Activated naive CD4-positive, alpha-beta T cell treated with anti-CD3 and anti-CD28 coated beads, Interleukin-2, amount 10 ng/mL, durations not matched to agents 7 days and 5 days (primary cell): ENCODE measurements at regions not wholly inside any gene's neighbourhood (a gene's known extent, or its start where the extent isn't known, plus 50 kb on each side); places are given as distances from the start of the nearest gene placed in this dataset.

ENCODE experiments used
- CTCF ChIA-PET: fragments of 350-600 bp; sonication (Branson Sonifier 250); formaldehyde crosslinking; loops from one replicate; lab custom pipeline; 2021; ENCODE audit warnings: antibody characterized with exemption; lab: Charles Lee
- DNase-seq: peaks from one replicate; pipeline ENCODE4 v3.0.0-alpha.2; 2020
- H3K27ac Mint-ChIP-seq: one replicate; pipeline ENCODE4 v1.8.0; 2021; ENCODE audit warnings: mild to moderate bottlenecking, moderate library complexity, mixed read lengths
- H3K27me3 Mint-ChIP-seq: one replicate; pipeline ENCODE4 v1.8.0; 2021; ENCODE audit warnings: mild to moderate bottlenecking, mixed read lengths
- H3K36me3 Mint-ChIP-seq: one replicate; pipeline ENCODE4 v1.8.0; 2021; ENCODE audit warnings: mixed read lengths
- H3K4me1 Mint-ChIP-seq: one replicate; pipeline ENCODE4 v1.8.0; 2021; ENCODE audit warnings: mixed read lengths
- H3K4me3 Mint-ChIP-seq: one replicate; pipeline ENCODE4 v1.8.0; 2021; ENCODE audit warnings: mild to moderate bottlenecking, moderate library complexity, mixed read lengths
- H3K9me3 Mint-ChIP-seq: one replicate; pipeline ENCODE4 v1.8.0; 2021; ENCODE audit warnings: mixed read lengths

DNA sequence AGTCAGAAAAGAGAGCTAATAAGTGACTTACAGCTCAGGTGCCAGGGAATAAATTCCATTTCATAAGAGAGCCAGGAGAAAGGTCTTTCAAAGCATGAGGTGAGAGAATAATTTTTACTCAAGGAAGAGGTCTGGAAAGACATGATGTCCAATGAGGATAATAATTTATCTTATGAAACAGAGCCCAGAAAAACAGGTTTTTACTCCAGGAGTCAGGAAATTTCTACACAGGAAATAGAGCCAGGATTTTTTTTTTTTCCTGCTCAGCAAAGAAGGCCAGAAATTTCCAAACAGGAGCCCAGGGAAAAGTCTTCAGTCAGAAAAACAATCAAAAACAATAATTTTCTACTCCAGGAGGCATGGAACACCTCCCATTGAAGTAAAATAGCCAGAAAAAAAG lies 1185.7 kb upstream of the TSPY4 start:
- Mint-ChIP-seq H3K27me3 (no peaks in the 10 kb centered on the region), H3K4me1 (no peaks in the 10 kb centered on the region)
- CTCF ChIA-PET: interaction anchor here (0.7 kb wide), 1 partner anchor 1084 kb away, joined by 3 read pairs; no protein-coding TSS in a partner anchor

DNA sequence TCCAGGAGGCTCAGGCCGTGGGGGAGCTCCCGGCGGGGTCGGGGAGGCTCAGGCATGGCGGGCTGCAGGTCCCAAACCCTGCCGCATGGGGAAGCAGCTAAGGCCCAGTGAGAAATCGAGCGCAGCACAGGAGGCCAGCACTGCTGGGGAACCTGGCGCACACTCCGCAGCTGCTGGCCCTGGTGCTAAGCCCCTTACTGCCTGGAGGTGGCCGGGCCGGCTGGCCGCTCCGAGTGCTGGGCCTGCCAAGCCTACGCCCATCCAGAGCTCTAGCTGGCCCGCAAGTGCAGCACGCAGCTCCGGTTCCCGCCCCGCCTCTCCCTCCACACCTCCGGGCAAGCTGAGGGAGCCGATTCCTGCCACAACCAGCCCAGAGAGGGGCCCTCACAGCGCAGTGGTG lies 1208.7 kb upstream of the TSPY4 start:
- H3K9me3 Mint-ChIP-seq: no peaks in the 10 kb centered on the region
- H3K36me3 Mint-ChIP-seq: no peaks in the 10 kb centered on the region
- H3K27ac Mint-ChIP-seq: no peak overlapping the region
- no peaks in the 10 kb centered on the region for H3K4me1 Mint-ChIP-seq
- H3K27me3 Mint-ChIP-seq: no peaks in the 10 kb centered on the region
- CTCF ChIA-PET: no interaction called here
- no peak overlapping the region for H3K4me3 Mint-ChIP-seq
- no peak for DNase-seq

More for the DNA sequence above, 1185.7 kb upstream of the TSPY4 start:
- Mint-ChIP-seq H3K4me3 (no peak overlapping the region), H3K9me3 (no peaks in the 10 kb centered on the region), H3K36me3 (no peaks in the 10 kb centered on the region), H3K27ac (no peak overlapping the region)
- DNase-seq: no peak

DNA sequence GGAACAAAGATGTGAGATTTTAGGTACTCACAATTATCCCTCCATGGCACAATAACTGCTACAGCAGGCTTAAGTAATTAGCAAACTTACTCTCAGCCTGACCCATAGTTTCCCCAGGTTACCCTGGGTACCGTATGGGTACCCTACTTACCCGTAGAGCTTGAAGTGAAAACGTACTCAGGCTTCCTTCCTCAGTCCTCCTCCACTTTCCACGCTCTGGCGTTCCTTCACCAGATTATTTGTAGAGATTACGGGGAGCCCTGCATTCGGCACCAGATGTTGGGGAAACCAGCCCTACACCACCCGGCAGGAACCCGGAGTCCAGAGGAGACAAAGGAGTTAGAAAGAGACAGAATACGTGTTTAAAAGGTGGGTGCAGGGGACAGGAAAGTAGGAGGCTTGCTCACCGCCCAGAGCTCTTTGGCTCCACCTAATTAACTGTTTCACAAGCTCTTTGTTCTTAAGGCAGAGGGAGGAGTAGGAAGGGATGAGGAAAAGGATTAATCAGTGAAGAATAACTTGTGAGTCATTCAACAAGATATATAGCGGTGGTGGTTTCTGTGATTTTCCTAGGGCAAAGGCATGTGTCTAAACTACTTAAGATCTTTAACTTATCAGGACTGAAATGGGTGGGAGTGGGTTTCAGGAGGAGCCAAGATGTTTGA lies 1211.2 kb upstream of the TSPY4 start:
- no peak overlapping the region for H3K27ac Mint-ChIP-seq
- H3K36me3 Mint-ChIP-seq: no peaks in the 10 kb centered on the region
- no peak for DNase-seq
- no peak overlapping the region for H3K4me3 Mint-ChIP-seq
- CTCF ChIA-PET: no interaction called here
- H3K27me3 Mint-ChIP-seq: no peaks in the 10 kb centered on the region
- H3K9me3 Mint-ChIP-seq: no peaks in the 10 kb centered on the region
- H3K4me1 Mint-ChIP-seq: no peaks in the 10 kb centered on the region

DNA sequence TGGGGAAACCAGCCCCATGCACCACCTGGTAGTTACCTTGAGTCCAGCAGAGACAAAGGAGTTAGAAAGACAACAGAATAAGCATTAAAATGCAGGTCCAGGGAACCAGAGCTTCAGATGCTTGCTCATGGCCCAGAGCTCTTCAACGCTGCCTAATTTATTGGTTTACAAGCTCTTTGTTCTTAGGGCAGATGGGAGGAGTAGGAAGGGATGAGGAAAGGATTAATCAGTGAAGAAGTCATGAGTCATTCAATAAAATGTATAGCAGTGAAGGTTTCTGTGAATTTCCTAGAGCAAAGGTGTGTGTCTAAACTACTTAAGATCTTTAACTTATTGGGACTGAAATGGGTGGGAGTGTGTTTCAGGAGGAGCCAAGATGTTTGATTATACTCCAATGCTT lies 1210.3 kb upstream of the AMELY start:
- Mint-ChIP-seq H3K4me1 (no peaks in the 10 kb centered on the region), H3K9me3 (no peaks in the 10 kb centered on the region), H3K4me3 (no peak overlapping the region), H3K27ac (no peak overlapping the region), H3K36me3 (no peaks in the 10 kb centered on the region), H3K27me3 (no peaks in the 10 kb centered on the region)
- DNase-seq: no peak
- CTCF ChIA-PET: no interaction called here

DNA sequence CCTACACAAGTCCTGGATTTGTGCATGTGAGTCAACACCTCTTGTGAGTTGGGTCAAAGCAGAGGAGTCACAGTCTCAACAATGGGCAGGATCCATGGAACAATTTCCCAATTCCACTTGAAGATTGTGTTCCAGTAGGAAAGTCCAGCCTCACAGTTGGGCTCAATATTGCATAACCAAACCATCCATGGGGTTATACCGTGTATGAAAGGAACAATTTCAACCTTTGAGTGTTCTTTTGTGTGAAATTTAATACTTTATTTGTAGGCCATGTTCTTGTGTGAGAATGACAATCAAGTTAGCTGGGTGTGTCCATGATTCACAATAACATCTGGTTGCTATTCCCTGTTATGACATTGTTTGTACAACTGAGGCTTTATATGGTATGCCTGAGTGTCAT lies 1182.9 kb upstream of the AMELY start:
- CTCF ChIA-PET: no interaction called here
- H3K27me3 Mint-ChIP-seq: no peaks in the 10 kb centered on the region

DNA sequence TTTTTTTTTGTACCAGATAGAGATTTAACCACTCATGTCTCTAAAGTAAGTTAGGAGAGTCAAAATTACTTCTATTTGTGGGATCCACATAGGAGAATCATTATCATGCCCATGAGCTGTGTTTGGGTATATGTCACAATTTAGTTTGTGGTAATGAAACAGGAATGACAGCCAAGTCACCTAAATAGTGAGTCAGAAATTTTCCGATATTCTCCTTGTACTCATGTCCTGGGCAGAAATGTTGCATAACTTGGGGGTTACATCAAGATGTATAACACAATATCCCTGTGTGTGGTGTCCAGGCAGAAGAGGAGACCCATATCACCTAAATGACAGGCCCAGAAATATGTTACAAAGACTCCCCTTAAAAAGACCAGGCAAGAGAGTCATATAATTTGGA lies 1181.4 kb upstream of the AMELY start:
- CTCF ChIA-PET: no interaction called here

More for the DNA sequence above, 1182.9 kb upstream of the AMELY start:
- no peak overlapping the region for H3K4me3 Mint-ChIP-seq
- no peak overlapping the region for H3K27ac Mint-ChIP-seq
- H3K36me3 Mint-ChIP-seq: no peaks in the 10 kb centered on the region
- H3K9me3 Mint-ChIP-seq: no peaks in the 10 kb centered on the region
- no peak for DNase-seq
- no peaks in the 10 kb centered on the region for H3K4me1 Mint-ChIP-seq

DNA sequence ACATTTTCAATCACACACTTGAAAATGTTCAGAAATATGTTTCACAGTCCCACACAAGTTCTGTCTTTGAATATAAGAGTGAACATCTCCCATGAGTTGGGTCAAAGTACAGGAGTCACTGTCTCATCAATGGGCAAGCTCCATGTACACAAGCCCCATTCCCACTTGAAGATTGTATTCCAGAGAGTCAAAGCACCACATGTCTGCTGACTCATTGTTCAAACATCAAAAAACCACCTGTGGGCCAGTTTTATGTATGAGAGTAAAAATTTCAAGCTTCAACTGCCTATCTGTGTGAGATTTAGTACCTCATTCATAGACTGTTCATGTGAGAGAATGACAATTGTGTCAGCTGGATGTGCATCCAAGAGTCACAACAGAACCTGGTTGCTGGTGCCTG lies 1174.4 kb upstream of the AMELY start:
- no peak for DNase-seq
- Mint-ChIP-seq H3K4me1 (no peaks in the 10 kb centered on the region), H3K27me3 (no peaks in the 10 kb centered on the region), H3K36me3 (no peaks in the 10 kb centered on the region), H3K9me3 (no peaks in the 10 kb centered on the region), H3K4me3 (no peak overlapping the region), H3K27ac (no peak overlapping the region)
- CTCF ChIA-PET: no interaction called here

More for the DNA sequence above, 1181.4 kb upstream of the AMELY start:
- Mint-ChIP-seq H3K36me3 (no peaks in the 10 kb centered on the region), H3K27me3 (no peaks in the 10 kb centered on the region), H3K27ac (no peak overlapping the region), H3K9me3 (no peaks in the 10 kb centered on the region), H3K4me1 (no peaks in the 10 kb centered on the region), H3K4me3 (no peak overlapping the region)
- DNase-seq: no peak

DNA sequence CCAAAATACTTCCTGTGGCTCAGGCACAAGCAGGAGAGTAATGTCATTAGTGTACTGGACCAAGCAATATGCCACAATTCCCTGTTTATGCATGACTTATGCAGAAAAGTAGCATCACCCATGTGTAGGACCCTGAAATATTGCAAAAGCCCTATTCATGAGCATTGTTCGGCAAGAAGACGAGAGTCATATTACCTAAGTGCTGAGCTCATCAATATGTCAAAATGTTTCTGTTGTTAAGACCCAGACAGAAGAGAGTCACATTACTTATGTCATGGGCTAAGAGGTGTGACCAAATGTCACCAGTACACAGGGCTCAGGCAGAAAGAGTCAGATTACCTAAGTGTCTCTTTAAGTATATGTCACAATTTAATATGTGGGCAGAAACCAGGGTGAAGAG lies 1172.6 kb upstream of the AMELY start:
- H3K4me3 Mint-ChIP-seq: no peak overlapping the region
- CTCF ChIA-PET: no interaction called here
- no peaks in the 10 kb centered on the region for H3K4me1 Mint-ChIP-seq
- H3K9me3 Mint-ChIP-seq: no peaks in the 10 kb centered on the region
- DNase-seq: no peak
- H3K36me3 Mint-ChIP-seq: no peaks in the 10 kb centered on the region
- H3K27ac Mint-ChIP-seq: no peak overlapping the region
- no peaks in the 10 kb centered on the region for H3K27me3 Mint-ChIP-seq

DNA sequence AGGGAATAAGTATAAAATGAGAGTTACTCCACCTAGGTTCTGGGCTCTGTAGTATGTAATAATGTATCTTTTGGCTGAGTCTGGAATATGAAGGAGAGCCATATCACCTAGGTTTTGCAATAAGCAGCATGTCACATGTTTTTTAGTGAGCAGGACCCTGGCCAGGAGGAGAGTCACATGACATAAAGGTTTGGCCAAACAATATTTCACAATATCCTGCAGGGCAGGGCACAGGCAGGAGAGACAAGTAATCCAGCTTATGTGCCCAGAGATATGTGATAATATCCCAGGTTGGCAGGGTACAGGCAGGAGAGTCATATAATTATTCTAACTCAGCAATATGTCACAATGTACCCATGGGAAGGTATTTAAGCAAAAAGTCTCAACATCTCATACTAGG lies 1169.6 kb upstream of the AMELY start:
- Mint-ChIP-seq H3K27me3 (no peaks in the 10 kb centered on the region), H3K4me1 (no peaks in the 10 kb centered on the region), H3K9me3 (no peaks in the 10 kb centered on the region), H3K36me3 (no peaks in the 10 kb centered on the region), H3K4me3 (no peak overlapping the region), H3K27ac (no peak overlapping the region)
- no peak for DNase-seq
- CTCF ChIA-PET: no interaction called here

DNA sequence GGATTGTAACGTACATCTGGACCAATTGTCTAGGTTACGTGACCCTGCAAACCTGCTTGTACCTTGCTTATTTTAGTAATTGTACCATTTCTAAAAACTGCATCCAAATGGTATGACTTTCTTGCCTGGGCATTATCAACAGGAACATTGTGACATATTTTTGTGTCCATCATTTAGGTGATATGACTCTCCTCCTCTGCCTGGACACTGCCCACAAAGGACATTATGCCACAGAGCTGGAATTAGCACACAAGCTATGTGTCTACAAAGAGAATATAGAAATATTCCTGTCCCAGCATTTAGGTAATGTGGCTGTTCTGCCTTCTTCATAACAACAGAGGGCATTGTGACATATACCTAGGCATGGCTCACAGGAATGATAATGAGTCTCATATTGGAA lies 1153.7 kb upstream of the AMELY start:
- Mint-ChIP-seq H3K36me3 (no peaks in the 10 kb centered on the region), H3K27ac (no peak overlapping the region), H3K4me3 (no peak overlapping the region), H3K27me3 (no peaks in the 10 kb centered on the region), H3K9me3 (no peaks in the 10 kb centered on the region), H3K4me1 (no peaks in the 10 kb centered on the region)
- CTCF ChIA-PET: no interaction called here
- no peak for DNase-seq

DNA sequence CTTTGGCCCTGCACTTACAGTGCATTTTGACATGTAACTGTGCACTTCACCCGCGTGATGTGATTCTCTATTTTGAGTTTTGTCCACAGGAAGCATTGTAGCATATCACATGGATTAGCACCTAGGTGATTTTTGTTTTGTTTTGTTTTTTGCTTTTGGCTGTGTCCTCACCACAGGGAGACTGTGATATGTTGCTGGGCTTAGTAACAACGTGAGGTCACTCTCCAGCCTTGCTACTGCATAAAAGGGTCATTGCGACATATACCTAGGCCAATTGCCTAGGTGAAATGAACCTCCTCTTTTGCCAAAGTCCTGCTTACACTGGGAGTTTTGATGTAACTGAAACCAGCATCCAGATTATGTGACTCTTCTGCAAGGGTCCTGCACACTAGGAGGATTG lies 1152.9 kb upstream of the AMELY start:
- Mint-ChIP-seq H3K4me3 (no peak overlapping the region), H3K27ac (no peak overlapping the region), H3K36me3 (no peaks in the 10 kb centered on the region), H3K27me3 (no peaks in the 10 kb centered on the region), H3K4me1 (no peaks in the 10 kb centered on the region), H3K9me3 (no peaks in the 10 kb centered on the region)
- CTCF ChIA-PET: no interaction called here
- DNase-seq: no peak

DNA sequence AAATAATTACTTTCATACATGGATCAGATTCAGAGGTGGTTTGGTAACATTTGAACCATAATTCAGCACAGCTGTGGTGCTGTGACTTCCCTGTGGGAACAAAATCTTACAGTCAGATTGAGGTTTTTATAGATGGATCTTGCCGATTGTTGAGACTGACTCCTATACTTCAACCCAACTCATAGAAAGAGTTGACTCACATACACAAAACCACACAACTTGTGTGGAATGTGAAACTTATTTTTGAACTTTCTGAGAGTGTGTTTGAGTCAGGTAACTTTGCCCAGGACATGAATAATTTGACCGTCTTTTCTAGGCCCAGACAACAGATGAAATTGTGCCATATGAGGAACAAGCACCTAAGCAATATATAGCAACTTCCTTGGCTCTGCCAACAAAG lies 1152.4 kb upstream of the AMELY start:
- CTCF ChIA-PET: no interaction called here
- Mint-ChIP-seq H3K27me3 (no peaks in the 10 kb centered on the region), H3K36me3 (no peaks in the 10 kb centered on the region), H3K9me3 (no peaks in the 10 kb centered on the region), H3K4me3 (no peak overlapping the region), H3K4me1 (no peaks in the 10 kb centered on the region), H3K27ac (no peak overlapping the region)
- no peak for DNase-seq

DNA sequence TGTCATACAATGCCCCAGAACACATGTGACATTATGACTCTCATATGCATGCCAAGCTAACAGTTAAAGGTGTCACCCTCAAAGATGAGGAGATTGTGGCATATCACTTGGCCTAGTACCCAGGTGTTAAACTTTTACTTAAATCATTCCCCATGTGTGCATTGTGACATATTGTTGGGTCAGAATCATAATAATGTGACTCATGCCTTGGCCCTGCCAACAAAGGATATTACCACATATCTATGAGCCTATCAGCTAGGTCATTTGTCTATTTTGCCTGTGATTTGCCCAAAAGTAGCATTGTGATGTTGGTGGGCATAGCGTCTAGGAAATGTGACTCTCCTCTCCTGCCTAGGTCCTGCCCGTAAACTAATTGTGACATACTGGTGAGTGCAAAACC lies 1147.1 kb upstream of the AMELY start:
- CTCF ChIA-PET: no interaction called here
- no peaks in the 10 kb centered on the region for H3K9me3 Mint-ChIP-seq
- H3K4me1 Mint-ChIP-seq: no peaks in the 10 kb centered on the region
- no peaks in the 10 kb centered on the region for H3K36me3 Mint-ChIP-seq
- DNase-seq: no peak
- H3K27ac Mint-ChIP-seq: no peak overlapping the region
- H3K27me3 Mint-ChIP-seq: no peaks in the 10 kb centered on the region
- H3K4me3 Mint-ChIP-seq: no peak overlapping the region

DNA sequence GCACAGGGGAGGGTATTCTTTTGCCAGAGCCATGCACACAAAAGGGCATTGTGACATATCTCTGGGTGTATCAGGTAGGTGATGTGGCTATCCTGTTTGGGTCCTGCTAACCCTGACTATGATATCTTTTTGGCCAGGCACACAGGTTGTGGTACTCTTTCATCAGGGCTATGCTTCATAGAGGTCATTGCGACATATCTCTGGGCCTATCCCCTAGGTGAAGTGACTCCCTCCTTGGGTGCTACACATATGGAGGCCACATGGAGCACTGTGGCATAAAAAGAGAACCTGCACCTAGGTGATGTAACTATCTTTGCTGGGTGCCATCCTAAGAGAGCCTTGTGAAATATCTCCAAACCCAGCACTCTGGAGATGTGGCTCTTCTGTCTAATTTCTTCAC lies 1139.8 kb upstream of the AMELY start:
- no peak overlapping the region for H3K27ac Mint-ChIP-seq
- CTCF ChIA-PET: no interaction called here
- H3K36me3 Mint-ChIP-seq: no peaks in the 10 kb centered on the region
- H3K4me1 Mint-ChIP-seq: no peaks in the 10 kb centered on the region
- no peak for DNase-seq
- H3K27me3 Mint-ChIP-seq: no peaks in the 10 kb centered on the region
- H3K4me3 Mint-ChIP-seq: no peak overlapping the region
- H3K9me3 Mint-ChIP-seq: no peaks in the 10 kb centered on the region

DNA sequence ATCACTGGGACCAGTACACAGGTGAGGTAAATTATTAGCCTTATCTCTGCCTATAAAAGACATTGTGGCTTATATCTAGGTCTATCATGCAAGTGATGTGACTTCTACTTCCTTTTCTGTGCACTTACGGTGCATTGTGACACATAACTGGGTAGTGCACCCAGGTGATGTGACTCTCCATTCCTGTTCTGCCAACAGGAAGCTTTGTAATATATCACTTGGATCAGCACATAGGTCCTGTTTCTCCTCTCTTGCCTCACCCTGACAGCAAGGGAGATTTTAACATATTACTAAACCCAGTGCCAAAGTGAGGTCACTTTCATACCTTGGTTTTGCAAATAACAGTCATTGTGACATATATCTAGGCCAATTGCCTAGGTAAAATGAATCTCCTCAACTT lies 1129.7 kb upstream of the AMELY start:
- CTCF ChIA-PET: no interaction called here
- Mint-ChIP-seq H3K27ac (no peak overlapping the region), H3K36me3 (no peaks in the 10 kb centered on the region), H3K4me3 (no peak overlapping the region), H3K4me1 (no peaks in the 10 kb centered on the region), H3K9me3 (no peaks in the 10 kb centered on the region), H3K27me3 (no peaks in the 10 kb centered on the region)
- no peak for DNase-seq

DNA sequence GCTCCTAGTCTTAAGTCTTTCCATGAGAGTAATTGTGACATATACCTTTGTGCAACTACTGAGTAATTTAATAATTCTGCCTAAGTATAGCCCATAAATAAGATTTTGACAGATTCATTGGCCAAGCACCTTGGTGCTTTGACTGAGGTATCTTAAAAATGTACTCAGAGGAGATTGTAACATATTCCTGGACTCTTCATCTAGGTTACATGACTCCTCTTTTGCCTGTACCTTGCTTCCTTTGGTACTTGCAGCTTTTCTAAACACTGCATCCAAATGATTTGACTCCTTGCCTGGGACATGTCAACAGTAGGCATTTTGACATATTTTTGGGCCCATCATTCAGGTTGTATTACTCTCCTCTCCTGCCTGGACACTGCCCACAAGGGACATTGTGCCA lies 1125.0 kb upstream of the AMELY start:
- Mint-ChIP-seq H3K36me3 (no peaks in the 10 kb centered on the region), H3K4me3 (no peak overlapping the region), H3K27me3 (no peaks in the 10 kb centered on the region), H3K9me3 (no peaks in the 10 kb centered on the region), H3K27ac (no peak overlapping the region), H3K4me1 (no peaks in the 10 kb centered on the region)
- no peak for DNase-seq
- CTCF ChIA-PET: no interaction called here
